ENCODE measurements at regions not wholly inside any gene's neighbourhood (a gene's known extent, or its start where the extent isn't known, plus 50 kb on each side); places are given as distances from the start of the nearest gene placed in this dataset.

- no peak for TF ChIP-seq CTCF (conservative IDR thresholded peaks at IDR 0.05; ENCODE audit: low read depth, low read length)
- H3K27me3 ChIP-seq (ENCODE audit: insufficient read depth, low read depth) = no peaks in the 10 kb centered on the region
- no peaks in the 10 kb centered on the region for H3K4me1 ChIP-seq (ENCODE audit: low read depth, poor library complexity, severe bottlenecking)
- no peak overlapping the region for H3K9ac ChIP-seq
- H4K20me1 ChIP-seq (ENCODE audit: insufficient read depth) = no peaks in the 10 kb centered on the region
- H3K36me3 ChIP-seq (ENCODE audit: insufficient read depth) = no peaks in the 10 kb centered on the region
- H3K79me2 ChIP-seq (ENCODE audit: insufficient read depth, low read depth) = no peaks in the 10 kb centered on the region
- H3K4me2 ChIP-seq = no peak overlapping the region
- no peak overlapping the region for H3K27ac ChIP-seq
- H3K4me3 ChIP-seq (IDR thresholded peaks at IDR 0.05; ENCODE audit: insufficient read depth, low read depth, low read length) = no peak overlapping the region
- H2AFZ ChIP-seq (ENCODE audit: low read depth) = no peak overlapping the region
These were observed 798.1 kb downstream of the TBL1XR1 start for GRCh38 chr3:176399193-176399592.

- Histone ChIP-seq H3K27me3 (ENCODE audit: insufficient read depth, low read depth) (no peaks in the 10 kb centered on the region), H3K36me3 (ENCODE audit: insufficient read depth) (no peaks in the 10 kb centered on the region), H3K79me2 (ENCODE audit: insufficient read depth, low read depth) (no peaks in the 10 kb centered on the region), H3K9ac (no peak overlapping the region), H3K4me1 (ENCODE audit: low read depth, poor library complexity, severe bottlenecking) (no peaks in the 10 kb centered on the region), H2AFZ (ENCODE audit: low read depth) (no peak overlapping the region), H3K4me3 (IDR thresholded peaks at IDR 0.05; ENCODE audit: insufficient read depth, low read depth, low read length) (no peak overlapping the region), H3K4me2 (no peak overlapping the region), H4K20me1 (ENCODE audit: insufficient read depth) (no peaks in the 10 kb centered on the region), H3K27ac (no peak overlapping the region)
- no peak for TF ChIP-seq CTCF (conservative IDR thresholded peaks at IDR 0.05; ENCODE audit: low read depth, low read length)
These were observed 802.0 kb downstream of the TBL1XR1 start for GRCh38 chr3:176395240-176395639.

GRCh38 chr3:176378789-176379188, 818.5 kb downstream of the TBL1XR1 start:
- Histone ChIP-seq H3K36me3 (ENCODE audit: insufficient read depth) (no peaks in the 10 kb centered on the region), H3K79me2 (ENCODE audit: insufficient read depth, low read depth) (no peaks in the 10 kb centered on the region), H3K27ac (no peak overlapping the region), H3K9ac (no peak overlapping the region), H4K20me1 (ENCODE audit: insufficient read depth) (no peaks in the 10 kb centered on the region), H2AFZ (ENCODE audit: low read depth) (no peak overlapping the region), H3K27me3 (ENCODE audit: insufficient read depth, low read depth) (no peaks in the 10 kb centered on the region), H3K4me2 (no peak overlapping the region), H3K4me1 (ENCODE audit: low read depth, poor library complexity, severe bottlenecking) (no peaks in the 10 kb centered on the region), H3K4me3 (IDR thresholded peaks at IDR 0.05; ENCODE audit: insufficient read depth, low read depth, low read length) (no peak overlapping the region)
- no peak for TF ChIP-seq CTCF (conservative IDR thresholded peaks at IDR 0.05; ENCODE audit: low read depth, low read length)

GRCh38 chr3:176376531-176376930, 820.8 kb downstream of the TBL1XR1 start:
- H3K79me2 ChIP-seq (ENCODE audit: insufficient read depth, low read depth) = no peaks in the 10 kb centered on the region
- H3K4me3 ChIP-seq (IDR thresholded peaks at IDR 0.05; ENCODE audit: insufficient read depth, low read depth, low read length) = no peak overlapping the region
- no peak for TF ChIP-seq CTCF (conservative IDR thresholded peaks at IDR 0.05; ENCODE audit: low read depth, low read length)
- no peaks in the 10 kb centered on the region for H3K36me3 ChIP-seq (ENCODE audit: insufficient read depth)
- no peak overlapping the region for H2AFZ ChIP-seq (ENCODE audit: low read depth)
- H3K4me1 ChIP-seq (ENCODE audit: low read depth, poor library complexity, severe bottlenecking) = no peaks in the 10 kb centered on the region
- H3K9ac ChIP-seq = no peak overlapping the region
- no peak overlapping the region for H3K4me2 ChIP-seq
- H4K20me1 ChIP-seq (ENCODE audit: insufficient read depth) = no peaks in the 10 kb centered on the region
- H3K27ac ChIP-seq = no peak overlapping the region
- no peaks in the 10 kb centered on the region for H3K27me3 ChIP-seq (ENCODE audit: insufficient read depth, low read depth)

DNA sequence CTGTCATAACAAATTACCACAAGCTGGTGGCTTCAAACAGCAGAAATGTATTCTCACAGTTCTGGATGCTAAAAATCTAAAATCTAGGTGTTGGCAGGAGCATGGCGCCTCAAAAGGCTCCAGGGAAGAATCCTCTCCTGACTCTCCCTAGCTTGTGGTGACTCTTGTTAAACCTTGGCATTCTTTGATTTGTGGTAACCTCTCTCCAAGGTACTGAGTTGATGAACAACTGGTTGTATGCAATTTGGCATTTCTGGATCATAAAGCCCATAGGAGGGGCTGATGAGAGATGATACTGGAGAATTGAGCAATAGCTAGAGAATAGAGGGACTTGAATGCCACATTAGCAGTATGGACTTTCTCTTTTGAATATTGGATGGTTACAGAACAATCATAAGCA, 821.8 kb downstream of the TBL1XR1 start:
- H3K79me2 ChIP-seq (ENCODE audit: insufficient read depth, low read depth) = no peaks in the 10 kb centered on the region
- no peaks in the 10 kb centered on the region for H3K4me1 ChIP-seq (ENCODE audit: low read depth, poor library complexity, severe bottlenecking)
- no peak for TF ChIP-seq CTCF (conservative IDR thresholded peaks at IDR 0.05; ENCODE audit: low read depth, low read length)
- no peak overlapping the region for H3K27ac ChIP-seq
- H3K4me3 ChIP-seq (IDR thresholded peaks at IDR 0.05; ENCODE audit: insufficient read depth, low read depth, low read length) = no peak overlapping the region
- no peaks in the 10 kb centered on the region for H4K20me1 ChIP-seq (ENCODE audit: insufficient read depth)
- no peak overlapping the region for H3K4me2 ChIP-seq
- no peaks in the 10 kb centered on the region for H3K27me3 ChIP-seq (ENCODE audit: insufficient read depth, low read depth)
- H3K9ac ChIP-seq = no peak overlapping the region
- no peak overlapping the region for H2AFZ ChIP-seq (ENCODE audit: low read depth)
- H3K36me3 ChIP-seq (ENCODE audit: insufficient read depth) = no peaks in the 10 kb centered on the region

Measured in KMS-11 (cell line).